ENCODE measurements at regions not wholly inside any gene's neighbourhood (a gene's known extent, or its start where the extent isn't known, plus 50 kb on each side); places are given as distances from the start of the nearest gene placed in this dataset.
"Not testable (repeated sequence)": the region's sequence is repeated elsewhere in the genome, so short reads cannot be mapped to it uniquely, and the experiment has no call there.

DNA sequence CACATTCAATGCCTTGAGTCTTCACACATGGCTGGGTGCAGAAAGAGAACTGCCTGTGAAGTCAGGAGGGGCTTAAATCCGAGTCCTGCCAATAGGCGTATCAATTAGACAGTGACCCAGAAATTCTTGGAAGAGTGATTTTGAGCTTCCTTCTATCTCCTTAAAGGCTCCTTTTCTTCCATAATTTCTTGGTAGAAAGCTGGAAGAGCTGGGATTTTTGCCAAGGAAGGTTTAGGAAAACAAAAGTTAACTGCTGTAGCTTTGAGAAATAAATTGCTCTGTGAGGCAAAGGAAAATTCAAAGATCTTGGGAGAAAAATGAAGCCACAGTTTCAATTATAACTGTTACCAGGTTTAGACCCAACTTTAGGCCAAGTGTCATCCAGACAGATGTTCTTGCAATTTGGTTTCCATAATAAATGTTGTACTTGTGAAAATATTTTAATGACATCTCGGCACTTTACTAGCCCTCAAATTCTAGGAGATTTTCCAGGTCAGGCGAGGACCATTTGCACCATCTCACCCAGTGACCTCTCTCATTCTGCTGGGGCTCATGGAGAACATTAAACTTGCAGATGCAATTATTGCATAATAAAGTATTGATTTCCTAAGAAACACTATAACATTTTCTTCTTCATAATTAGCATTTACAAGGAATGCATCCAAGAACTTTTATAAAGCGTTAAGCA lies 329.7 kb upstream of the MEIS1 start:
- in situ Hi-C loops (cut with MboI; ENCODE audit: low pct_ligation_motif_present in 1 of 4, low pct_unique_long_range_greater_than_20kb in 1 of 4, low sequenced_read_pairs in 3 of 4) (no loop called here), intact Hi-C loops (cut with DNase I; ENCODE audit: low total_unique reads) (no loop called here)
- peak in 1 of 3 donors; percentile 13 for TF ChIP-seq POLR2AphosphoS5 (IDR thresholded peaks at IDR 0.05)
- TF ChIP-seq, protein P1, sequence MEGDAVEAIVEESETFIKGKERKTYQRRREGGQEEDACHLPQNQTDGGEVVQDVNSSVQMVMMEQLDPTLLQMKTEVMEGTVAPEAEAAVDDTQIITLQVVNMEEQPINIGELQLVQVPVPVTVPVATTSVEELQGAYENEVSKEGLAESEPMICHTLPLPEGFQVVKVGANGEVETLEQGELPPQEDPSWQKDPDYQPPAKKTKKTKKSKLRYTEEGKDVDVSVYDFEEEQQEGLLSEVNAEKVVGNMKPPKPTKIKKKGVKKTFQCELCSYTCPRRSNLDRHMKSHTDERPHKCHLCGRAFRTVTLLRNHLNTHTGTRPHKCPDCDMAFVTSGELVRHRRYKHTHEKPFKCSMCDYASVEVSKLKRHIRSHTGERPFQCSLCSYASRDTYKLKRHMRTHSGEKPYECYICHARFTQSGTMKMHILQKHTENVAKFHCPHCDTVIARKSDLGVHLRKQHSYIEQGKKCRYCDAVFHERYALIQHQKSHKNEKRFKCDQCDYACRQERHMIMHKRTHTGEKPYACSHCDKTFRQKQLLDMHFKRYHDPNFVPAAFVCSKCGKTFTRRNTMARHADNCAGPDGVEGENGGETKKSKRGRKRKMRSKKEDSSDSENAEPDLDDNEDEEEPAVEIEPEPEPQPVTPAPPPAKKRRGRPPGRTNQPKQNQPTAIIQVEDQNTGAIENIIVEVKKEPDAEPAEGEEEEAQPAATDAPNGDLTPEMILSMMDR (IDR thresholded peaks at IDR 0.05), result no peak
- Histone ChIP-seq H3K9me3 (no peaks in the 10 kb centered on the region), H3K36me3 (no peaks in the 10 kb centered on the region), H3K4me1 (no peaks in the 10 kb centered on the region), H3K27me3 (no peaks in the 10 kb centered on the region), H3K4me3 (no peak overlapping the region), H3K27ac (peak overlapping the region in 1 of 4 donors; percentile 4)
- 54 to 69% methylated on average over 4 to 5 of the region's 5 CpGs for WGBS, 2 donors (ENCODE audit: low coverage in 1 of 2)
- no peak for DNase-seq

DNA sequence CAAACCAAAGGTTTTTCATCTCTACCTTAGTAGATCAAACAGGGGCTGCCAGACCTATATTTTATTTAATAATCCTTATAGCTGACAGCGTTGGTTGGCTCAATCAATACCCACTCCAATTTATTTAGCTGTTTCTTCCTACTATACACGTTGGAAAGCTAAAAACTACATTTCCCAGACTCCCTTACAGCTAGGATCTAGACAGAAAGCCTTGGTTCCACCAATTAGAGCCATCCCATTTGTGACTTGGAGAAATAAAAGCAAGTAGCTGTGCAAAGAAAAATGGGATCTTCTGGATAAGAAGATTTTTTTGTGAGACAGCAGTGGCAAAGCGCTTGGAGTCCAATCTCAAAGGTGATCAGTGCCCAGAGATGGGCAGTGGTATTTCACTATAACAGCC lies 331.3 kb upstream of the MEIS1 start:
- in situ Hi-C loops (cut with MboI; ENCODE audit: low pct_ligation_motif_present in 1 of 4, low pct_unique_long_range_greater_than_20kb in 1 of 4, low sequenced_read_pairs in 3 of 4), result no loop called here
- no peaks in the 10 kb centered on the region for H3K27me3 ChIP-seq
- H3K36me3 ChIP-seq, result no peaks in the 10 kb centered on the region
- no peak overlapping the region for H3K27ac ChIP-seq
- TF ChIP-seq EP300 (IDR thresholded peaks at IDR 0.05; ENCODE audit: low read depth) (no peak), POLR2AphosphoS5 (IDR thresholded peaks at IDR 0.05) (no peak), POLR2A (IDR thresholded peaks at IDR 0.05) (no peak)
- TF ChIP-seq, protein P1 (IDR thresholded peaks at IDR 0.05), result no peak
- intact Hi-C loops (cut with DNase I; ENCODE audit: low total_unique reads), result no loop called here
- H3K4me3 ChIP-seq, result no peak overlapping the region
- DNase-seq, result no peak
- no peaks in the 10 kb centered on the region for H3K4me1 ChIP-seq
- whole genome bisulfite sequencing, 2 donors (ENCODE audit: low coverage in 1 of 2), result 61 to 69% methylated on average over 3 of the region's 3 CpGs
- H3K9me3 ChIP-seq, result no peaks in the 10 kb centered on the region

DNA sequence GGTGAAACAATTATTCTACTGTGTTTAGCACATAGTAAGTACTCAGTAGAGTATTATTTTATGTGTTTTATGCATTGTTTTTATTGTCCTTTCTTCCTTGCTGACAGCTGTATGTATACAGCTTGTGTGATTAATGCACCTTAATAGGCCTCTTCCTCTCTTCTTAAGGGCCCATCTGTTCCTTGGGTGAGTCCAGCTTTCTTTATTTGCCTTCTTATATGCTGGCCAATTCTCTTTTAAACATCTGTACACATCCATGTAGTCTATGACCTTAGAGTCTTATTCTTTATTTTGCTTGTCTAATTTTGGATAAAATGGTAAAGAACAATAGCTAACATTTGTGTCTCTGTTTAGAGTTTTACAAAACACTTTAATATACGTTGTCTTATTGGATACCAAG lies 333.7 kb upstream of the MEIS1 start:
- Histone ChIP-seq H3K9me3 (no peaks in the 10 kb centered on the region), H3K27ac (no peak overlapping the region), H3K27me3 (no peaks in the 10 kb centered on the region), H3K36me3 (no peaks in the 10 kb centered on the region), H3K4me3 (no peak overlapping the region), H3K4me1 (no peaks in the 10 kb centered on the region)
- WGBS, 2 donors (ENCODE audit: low coverage in 1 of 2), result 53 to 57% methylated on average over 1 of the region's 1 CpG
- in situ Hi-C loops (cut with MboI; ENCODE audit: low pct_ligation_motif_present in 1 of 4, low pct_unique_long_range_greater_than_20kb in 1 of 4, low sequenced_read_pairs in 3 of 4), result no loop called here
- no peak for DNase-seq
- intact Hi-C loops (cut with DNase I; ENCODE audit: low total_unique reads), result no loop called here
- TF ChIP-seq EP300 (IDR thresholded peaks at IDR 0.05; ENCODE audit: low read depth), result no peak
- TF ChIP-seq, protein P1 (IDR thresholded peaks at IDR 0.05), result no peak
- no peak for TF ChIP-seq POLR2A (IDR thresholded peaks at IDR 0.05)
- TF ChIP-seq POLR2AphosphoS5 (IDR thresholded peaks at IDR 0.05), result no peak

DNA sequence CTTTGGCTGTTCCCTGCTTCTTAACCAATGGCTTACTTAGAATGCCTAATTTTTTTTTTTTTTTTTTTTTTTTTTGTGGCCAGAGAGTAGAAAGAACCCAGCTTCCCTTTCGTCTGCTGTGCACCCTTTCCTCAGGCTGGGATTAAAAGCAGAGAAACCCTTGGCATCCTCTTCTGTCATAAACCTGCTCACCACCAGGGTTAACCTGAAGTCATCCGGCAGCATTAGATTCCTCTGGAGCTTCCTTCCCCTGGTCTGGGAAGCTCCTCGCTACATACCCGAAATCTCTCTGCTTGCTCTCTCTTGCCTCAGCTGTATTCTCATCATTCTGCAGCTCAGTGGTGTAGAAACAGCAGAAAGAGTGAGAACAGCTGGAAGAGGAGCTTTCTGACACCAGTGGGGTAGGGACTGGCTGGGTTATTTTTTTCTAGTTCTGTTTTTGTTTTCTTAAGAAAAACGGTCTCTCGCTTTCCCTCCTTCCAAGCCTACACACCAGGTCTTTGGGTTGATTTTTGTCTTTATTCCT lies 339.0 kb upstream of the MEIS1 start:
- no peak overlapping the region for H3K4me3 ChIP-seq
- H3K27ac ChIP-seq, result no peak overlapping the region
- H3K27me3 ChIP-seq, result no peaks in the 10 kb centered on the region
- intact Hi-C loops (cut with DNase I; ENCODE audit: low total_unique reads), result no loop called here
- in situ Hi-C loops (cut with MboI; ENCODE audit: low pct_ligation_motif_present in 1 of 4, low pct_unique_long_range_greater_than_20kb in 1 of 4, low sequenced_read_pairs in 3 of 4), result no loop called here
- no peak for DNase-seq
- no peaks in the 10 kb centered on the region for H3K4me1 ChIP-seq
- H3K9me3 ChIP-seq, result no peaks in the 10 kb centered on the region
- no peak for TF ChIP-seq POLR2AphosphoS5 (IDR thresholded peaks at IDR 0.05)
- TF ChIP-seq EP300 (IDR thresholded peaks at IDR 0.05; ENCODE audit: low read depth), result no peak
- TF ChIP-seq, protein P1 (IDR thresholded peaks at IDR 0.05), result no peak
- TF ChIP-seq POLR2A (IDR thresholded peaks at IDR 0.05), result no peak
- H3K36me3 ChIP-seq, result no peaks in the 10 kb centered on the region
- 65 to 70% methylated on average over 5 to 6 of the region's 6 CpGs for WGBS, 2 donors (ENCODE audit: low coverage in 1 of 2)

DNA sequence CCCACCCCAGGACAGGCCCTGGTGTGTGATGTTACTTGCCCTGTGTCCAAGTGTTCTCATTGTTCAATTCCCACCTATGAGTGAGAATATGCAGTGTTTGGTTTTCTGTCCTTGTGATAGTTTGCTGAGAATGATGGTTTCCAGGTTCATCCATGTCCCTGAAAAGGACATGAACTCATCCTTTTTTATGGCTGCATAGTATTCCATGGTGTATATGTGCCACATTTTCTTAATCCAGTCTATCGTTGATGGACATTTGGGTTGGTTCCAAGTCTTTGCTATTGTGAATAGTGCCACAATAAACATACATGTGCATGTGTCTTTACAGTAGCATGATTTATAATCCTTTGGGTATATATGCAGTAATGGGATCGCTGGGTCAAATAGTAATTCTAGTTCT lies 340.2 kb upstream of the MEIS1 start:
- H3K4me1 ChIP-seq; intact Hi-C loops (cut with DNase I; ENCODE audit: low total_unique reads); in situ Hi-C loops (cut with MboI; ENCODE audit: low pct_ligation_motif_present in 1 of 4, low pct_unique_long_range_greater_than_20kb in 1 of 4, low sequenced_read_pairs in 3 of 4); H3K9me3 ChIP-seq; H3K4me3 ChIP-seq; H3K27ac ChIP-seq; H3K36me3 ChIP-seq; H3K27me3 ChIP-seq; DNase-seq: not testable (repeated sequence)
- 76 to 100% methylated on average over 1 to 2 of the region's 2 CpGs for WGBS, 2 donors (ENCODE audit: low coverage in 1 of 2)
